DND-41 (cell line): ENCODE measurements at regions not wholly inside any gene's neighbourhood (a gene's known extent, or its start where the extent isn't known, plus 50 kb on each side); places are given as distances from the start of the nearest gene placed in this dataset.

Source experiments
- ATAC-seq: fragments of 200-7000 bp; cut with Tn5 transposase; 3 replicates; pipeline ENCODE4 v1.9.1; 2021; ENCODE audit warnings: low read depth; ENCODE audit not compliant: insufficient read depth
- DNase-seq: peaks from one replicate; pipeline ENCODE4 v3.0.0-alpha.2; 2020
- H2AFZ ChIP-seq: 2 replicates; pipeline ENCODE4 v1.6.0; 2012; ENCODE audit warnings: low read depth, low read length
- H3K27ac ChIP-seq: 2 replicates; pipeline ENCODE4 v1.5.1; 2012; ENCODE audit warnings: low read length, inconsistent platforms
- H3K27me3 ChIP-seq: fragments of 200-600 bp; sonication (generic); 2 replicates; pipeline ENCODE4 v1.6.0; 2012; ENCODE audit warnings: low read length, mild to moderate bottlenecking, inconsistent platforms; ENCODE audit not compliant: insufficient read depth, poor library complexity
- H3K36me3 ChIP-seq: 2 replicates; pipeline ENCODE4 v1.5.1; 2012; ENCODE audit warnings: low read length, inconsistent platforms; ENCODE audit not compliant: insufficient read depth
- H3K4me1 ChIP-seq: 2 replicates; pipeline ENCODE4 v1.5.1; 2012; ENCODE audit warnings: mild to moderate bottlenecking, low read length; ENCODE audit not compliant: insufficient read depth
- H3K4me2 ChIP-seq: 2 replicates; pipeline ENCODE4 v1.6.0; 2012; ENCODE audit warnings: mild to moderate bottlenecking, moderate library complexity, low read length, inconsistent platforms; ENCODE audit not compliant: insufficient read depth
- H3K4me3 ChIP-seq, 2 experiments: fragments of 200-600 bp in 1 of 2; shearing (Covaris generic) in 1 of 2; 2 replicates each; pipeline ENCODE4 v1.5.1; 2012 to 2016; ENCODE audit warnings: inconsistent platforms in 2 of 2, low read length in 2 of 2, mild to moderate bottlenecking in 2 of 2, low read depth in 1 of 2, moderate library complexity in 1 of 2
- H3K79me2 ChIP-seq: 2 replicates; pipeline ENCODE4 v1.6.0; 2012; ENCODE audit warnings: low read length, inconsistent platforms; ENCODE audit not compliant: insufficient read depth
- H3K9ac ChIP-seq: 2 replicates; pipeline ENCODE4 v1.6.0; 2012; ENCODE audit warnings: low read depth, mild to moderate bottlenecking, inconsistent platforms, low read length, moderate library complexity
- H3K9me3 ChIP-seq: 2 replicates; pipeline ENCODE4 v1.5.1; 2012; ENCODE audit warnings: low read length, moderate library complexity, mild to moderate bottlenecking, inconsistent platforms; ENCODE audit not compliant: insufficient read depth, severe bottlenecking
- H4K20me1 ChIP-seq: 2 replicates; pipeline ENCODE4 v1.6.0; 2012; ENCODE audit warnings: low read length; ENCODE audit not compliant: insufficient read depth
- EZH2 ChIP-seq: IDR thresholded peaks from 3 replicates; pipeline ENCODE4 v1.6.1; 2012; ENCODE audit warnings: borderline replicate concordance, low read depth, mild to moderate bottlenecking, moderate library complexity, low read length, inconsistent platforms; ENCODE audit not compliant: severe bottlenecking
- TF ChIP-seq, protein P1 (sequence below): IDR thresholded peaks from 2 replicates; pipeline ENCODE4 v1.5.1; 2012; ENCODE audit warnings: borderline replicate concordance, low read length, moderate library complexity, mild to moderate bottlenecking; ENCODE audit not compliant: poor library complexity, severe bottlenecking; ENCODE audit errors: extremely low read depth

DNA sequence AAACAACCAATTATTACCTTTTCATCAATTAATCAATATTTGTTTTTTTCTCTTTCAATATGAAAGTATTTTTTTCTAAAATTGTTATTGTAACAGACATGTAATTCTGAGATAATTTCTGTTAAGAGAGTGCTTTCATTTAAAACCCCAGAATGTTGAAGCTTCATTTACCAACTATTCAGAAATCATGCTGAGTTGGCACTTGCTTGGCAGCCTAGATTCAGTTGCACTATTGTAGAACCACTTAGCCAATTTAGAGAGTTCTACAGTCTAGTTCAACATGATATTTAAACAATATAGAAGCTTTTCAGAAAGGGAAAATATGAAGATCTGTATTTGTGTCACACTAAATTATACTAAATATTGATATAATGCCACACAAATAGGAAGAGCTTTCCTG is 56.1 kb upstream of the NKAIN2 start:
- Histone ChIP-seq H3K4me3 (no peak overlapping the region), H2AFZ (no peak overlapping the region), H3K79me2 (no peaks in the 10 kb centered on the region), H3K36me3 (no peaks in the 10 kb centered on the region), H3K9ac (no peak overlapping the region), H3K4me1 (no peaks in the 10 kb centered on the region), H3K4me2 (no peak overlapping the region), H3K27ac (no peak overlapping the region), H4K20me1 (no peaks in the 10 kb centered on the region), H3K27me3 (no peaks in the 10 kb centered on the region), H3K9me3 (no peaks in the 10 kb centered on the region)
- DNase-seq (no peak), ATAC-seq (no peak)
- TF ChIP-seq, protein P1, sequence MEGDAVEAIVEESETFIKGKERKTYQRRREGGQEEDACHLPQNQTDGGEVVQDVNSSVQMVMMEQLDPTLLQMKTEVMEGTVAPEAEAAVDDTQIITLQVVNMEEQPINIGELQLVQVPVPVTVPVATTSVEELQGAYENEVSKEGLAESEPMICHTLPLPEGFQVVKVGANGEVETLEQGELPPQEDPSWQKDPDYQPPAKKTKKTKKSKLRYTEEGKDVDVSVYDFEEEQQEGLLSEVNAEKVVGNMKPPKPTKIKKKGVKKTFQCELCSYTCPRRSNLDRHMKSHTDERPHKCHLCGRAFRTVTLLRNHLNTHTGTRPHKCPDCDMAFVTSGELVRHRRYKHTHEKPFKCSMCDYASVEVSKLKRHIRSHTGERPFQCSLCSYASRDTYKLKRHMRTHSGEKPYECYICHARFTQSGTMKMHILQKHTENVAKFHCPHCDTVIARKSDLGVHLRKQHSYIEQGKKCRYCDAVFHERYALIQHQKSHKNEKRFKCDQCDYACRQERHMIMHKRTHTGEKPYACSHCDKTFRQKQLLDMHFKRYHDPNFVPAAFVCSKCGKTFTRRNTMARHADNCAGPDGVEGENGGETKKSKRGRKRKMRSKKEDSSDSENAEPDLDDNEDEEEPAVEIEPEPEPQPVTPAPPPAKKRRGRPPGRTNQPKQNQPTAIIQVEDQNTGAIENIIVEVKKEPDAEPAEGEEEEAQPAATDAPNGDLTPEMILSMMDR: no peak
- TF ChIP-seq EZH2: no peak

DNA sequence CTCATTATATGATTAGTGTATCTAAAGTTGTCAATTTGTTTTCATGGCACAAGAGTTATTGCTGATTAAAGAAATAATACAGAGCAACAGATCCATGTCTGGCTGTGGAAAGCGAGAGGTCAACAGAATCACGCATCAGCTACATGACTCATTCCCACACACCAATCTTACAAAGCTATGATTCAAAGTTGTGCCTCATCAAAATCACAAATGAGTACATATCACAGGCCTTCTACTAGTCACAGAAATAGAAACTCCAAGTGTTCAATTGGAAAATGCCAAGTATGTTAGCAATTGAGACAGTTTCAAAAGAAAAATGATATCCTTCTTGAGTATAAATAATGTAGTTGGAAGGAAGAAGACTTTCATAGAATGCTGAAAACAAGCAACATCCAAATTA is 57.8 kb upstream of the NKAIN2 start:
- DNase-seq: no peak

DNA sequence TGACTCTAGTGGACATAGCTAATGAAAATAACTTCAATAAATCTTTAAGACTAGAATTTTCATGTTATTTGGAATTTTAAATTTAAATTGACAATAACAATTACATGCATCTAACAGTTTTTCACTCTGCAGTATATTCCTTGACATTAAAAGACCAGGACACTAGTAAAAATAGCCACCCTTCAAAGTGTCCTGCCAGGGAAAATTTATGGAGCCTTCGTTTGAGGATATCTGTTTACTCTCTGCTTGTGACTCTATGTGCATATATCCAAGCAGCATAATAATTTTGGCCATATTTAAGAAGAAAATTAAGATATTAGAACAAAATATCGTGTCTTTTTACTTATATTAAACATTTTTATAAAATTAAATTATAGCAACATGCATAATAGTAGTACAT is 58.8 kb upstream of the NKAIN2 start:
- Histone ChIP-seq H3K36me3 (no peaks in the 10 kb centered on the region), H3K79me2 (no peaks in the 10 kb centered on the region), H3K4me1 (no peaks in the 10 kb centered on the region), H2AFZ (no peak overlapping the region), H3K4me2 (no peak overlapping the region), H3K27me3 (no peaks in the 10 kb centered on the region), H3K4me3 (no peak overlapping the region), H4K20me1 (no peaks in the 10 kb centered on the region), H3K27ac (no peak overlapping the region), H3K9me3 (no peaks in the 10 kb centered on the region), H3K9ac (no peak overlapping the region)
- TF ChIP-seq, protein P1: no peak
- TF ChIP-seq EZH2: no peak
- DNase-seq (no peak), ATAC-seq (no peak)

More for the DNA sequence above, 57.8 kb upstream of the NKAIN2 start:
- no peak overlapping the region for H3K27ac ChIP-seq
- H4K20me1 ChIP-seq: no peaks in the 10 kb centered on the region
- H3K79me2 ChIP-seq: no peaks in the 10 kb centered on the region
- no peaks in the 10 kb centered on the region for H3K9me3 ChIP-seq
- H3K36me3 ChIP-seq: no peaks in the 10 kb centered on the region
- no peaks in the 10 kb centered on the region for H3K4me1 ChIP-seq
- no peak for ATAC-seq
- H3K27me3 ChIP-seq: no peaks in the 10 kb centered on the region
- H3K4me3 ChIP-seq: no peak overlapping the region
- H3K9ac ChIP-seq: no peak overlapping the region
- H2AFZ ChIP-seq: no peak overlapping the region
- H3K4me2 ChIP-seq: no peak overlapping the region
- TF ChIP-seq EZH2: no peak

- Histone ChIP-seq H3K4me2 (no peak overlapping the region), H3K27me3 (no peaks in the 10 kb centered on the region), H3K9me3 (no peaks in the 10 kb centered on the region), H3K4me3 (no peak overlapping the region), H3K27ac (no peak overlapping the region), H4K20me1 (no peaks in the 10 kb centered on the region), H3K4me1 (no peaks in the 10 kb centered on the region), H2AFZ (no peak overlapping the region), H3K36me3 (no peaks in the 10 kb centered on the region), H3K9ac (no peak overlapping the region), H3K79me2 (no peaks in the 10 kb centered on the region)
- no peak for DNase-seq
- no peak for TF ChIP-seq EZH2
- TF ChIP-seq, protein P1: no peak
- no peak for ATAC-seq
Measured at GRCh38 chr6:123742626-123743025, 61.0 kb upstream of the NKAIN2 start.
